Left colon (tissue), 2 donors: ENCODE measurements at regions not wholly inside any gene's neighbourhood (a gene's known extent, or its start where the extent isn't known, plus 50 kb on each side); places are given as distances from the start of the nearest gene placed in this dataset.
A peak's percentile ranks its signal among the peaks of the same experiment; 100 is the strongest.
"Not testable (repeated sequence)": the region's sequence is repeated elsewhere in the genome, so short reads cannot be mapped to it uniquely, and the experiment has no call there.

Experiments used
- ATAC-seq: fragments of 200-7000 bp; cut with Tn5 transposase; one replicate; pipeline ENCODE4 v1.9.1; 2020; ENCODE audit warnings: mild to moderate bottlenecking, moderate library complexity
- DNase-seq, 2 donors: peaks; one replicate each; pipeline ENCODE4 v3.0.0-alpha.2; 2020
- intact Hi-C, 2 donors: fragments of 100-400 bp; cut with DNase I in 1 of 2; cut with micrococcal nuclease in 1 of 2; formaldehyde crosslinking; loops; one replicate each; pipeline versions ENCODE4 v1.11.2 to v1.14.0; 2022; cut with DNase I, micrococcal nuclease
- donor health status: DM: no; HTN: no; CAD: no.
- donor health status: DM: yes; HTN: yes; CAD: no.

DNA sequence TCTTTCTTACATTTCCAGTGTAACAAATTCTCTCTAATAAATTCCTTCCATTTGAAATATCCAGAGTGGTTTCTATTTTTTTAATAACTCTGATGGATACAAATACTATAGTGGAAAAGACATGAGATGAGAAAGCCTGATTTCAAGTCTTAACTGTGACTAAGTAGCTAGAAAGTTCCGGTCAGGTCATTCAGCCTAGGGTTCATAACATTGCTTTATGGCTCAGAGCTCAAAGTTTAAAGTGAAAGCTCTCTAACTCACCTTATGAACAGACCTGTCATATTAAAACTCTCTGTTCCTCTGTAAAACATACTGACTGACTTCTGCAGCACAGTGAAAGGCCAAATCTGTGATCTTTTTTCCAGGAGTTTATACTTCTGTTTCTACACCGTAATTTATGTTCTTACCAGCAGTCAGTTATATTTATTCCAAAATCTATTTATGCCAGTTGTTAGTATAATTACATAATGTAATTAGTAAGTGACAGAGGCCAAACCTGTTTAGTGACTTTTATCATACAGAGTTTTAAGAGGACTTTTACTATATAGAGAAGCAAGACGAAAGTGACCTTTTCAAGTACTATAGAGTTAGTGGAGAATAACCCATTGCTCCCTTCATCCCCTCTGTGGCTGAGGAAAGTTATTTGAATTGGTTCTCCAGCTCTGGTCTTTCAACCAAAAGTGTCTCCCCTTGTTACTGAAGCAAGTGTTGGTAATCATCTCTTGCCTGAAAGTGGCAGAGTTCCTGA lies 118.8 kb upstream of the PDE1A start:
- ATAC-seq: peak; percentile 96
- no peak for DNase-seq
- intact Hi-C loops: no loop called here

DNA sequence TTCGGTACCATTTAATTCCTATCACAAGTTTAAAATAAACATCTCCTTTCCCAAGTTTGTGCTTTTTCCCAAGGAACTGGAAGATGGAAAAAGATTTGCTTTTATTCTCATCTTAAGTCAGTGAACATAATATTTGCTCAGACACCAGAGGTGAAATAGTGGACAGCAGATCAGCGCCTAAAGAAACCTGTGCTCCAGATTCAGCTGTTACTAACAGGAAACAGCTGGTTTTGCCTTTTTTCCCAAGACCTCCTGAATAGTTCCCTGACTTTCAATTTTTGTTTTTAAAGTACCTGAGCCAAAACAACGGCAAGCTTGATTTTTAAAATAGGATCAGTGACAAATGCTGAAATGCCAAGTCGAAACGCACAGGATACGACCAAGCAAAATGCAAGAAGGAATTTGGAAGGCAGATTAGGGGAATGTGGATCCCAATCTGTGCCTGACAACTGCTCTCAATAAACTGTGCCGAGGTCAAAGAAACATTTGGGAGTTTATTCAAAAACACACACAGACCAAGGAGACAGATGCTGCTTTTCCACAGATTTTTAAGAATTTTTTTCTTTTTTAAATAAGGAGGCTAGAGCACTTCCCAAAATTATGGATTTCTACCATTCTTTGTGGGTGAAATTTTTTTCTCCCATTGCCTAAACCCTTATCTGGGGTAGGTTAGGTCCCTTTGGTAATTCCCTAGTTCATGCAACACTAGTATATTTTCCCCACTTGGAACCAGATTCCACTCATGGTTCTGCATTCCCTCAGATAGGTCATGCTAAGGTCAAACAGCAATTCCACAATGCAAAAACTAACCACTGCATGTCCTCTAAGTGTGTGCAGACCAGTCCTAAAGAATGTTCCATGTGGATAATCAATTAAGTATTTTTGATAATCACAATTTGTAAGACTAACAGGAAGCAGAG lies 121.5 kb upstream of the PDE1A start:
- intact Hi-C loops: no loop called here
- no peak for ATAC-seq
- no peak for DNase-seq

DNA sequence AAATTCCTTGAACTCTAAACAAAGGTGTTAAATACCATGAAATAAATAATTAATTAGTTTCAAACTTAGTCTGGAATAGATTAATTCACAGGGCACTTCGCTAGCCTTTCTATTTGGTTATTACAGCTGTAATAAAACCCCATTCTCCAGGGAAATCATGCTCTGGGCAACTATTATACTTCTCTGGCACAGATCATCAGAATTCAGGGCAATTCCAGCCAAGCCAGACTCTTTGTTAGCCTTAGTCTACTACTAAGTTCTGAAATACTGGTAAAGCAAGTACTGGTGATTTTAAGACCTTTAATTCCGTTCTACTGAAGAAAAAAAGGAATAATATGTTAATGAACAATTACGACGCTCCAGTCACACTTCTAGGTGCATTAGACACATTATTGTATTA lies 123.4 kb upstream of the PDE1A start:
- DNase-seq: no peak
- ATAC-seq: no peak
- intact Hi-C loops: no loop called here

DNA sequence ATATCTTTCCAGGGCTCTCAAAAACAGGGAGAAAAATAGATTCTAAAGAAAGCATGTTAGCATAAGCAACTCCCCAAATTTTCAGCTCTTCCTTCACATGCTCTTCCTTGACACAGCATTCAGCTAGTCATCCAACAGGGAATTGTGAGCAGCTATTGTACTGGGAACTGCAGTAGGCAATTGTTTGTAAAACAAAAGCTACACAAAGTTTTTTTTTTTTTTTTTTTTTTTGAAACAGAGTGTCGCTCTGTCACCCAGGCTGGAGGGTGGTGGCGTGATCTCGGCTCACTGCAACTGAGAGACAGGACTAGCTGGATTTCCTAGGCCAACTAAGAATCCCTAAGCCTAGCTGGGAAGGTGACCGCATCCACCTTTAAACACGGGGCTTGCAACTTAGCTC lies 125.4 kb upstream of the PDE1A start:
- ATAC-seq, DNase-seq, intact Hi-C loops: not testable (repeated sequence)

DNA sequence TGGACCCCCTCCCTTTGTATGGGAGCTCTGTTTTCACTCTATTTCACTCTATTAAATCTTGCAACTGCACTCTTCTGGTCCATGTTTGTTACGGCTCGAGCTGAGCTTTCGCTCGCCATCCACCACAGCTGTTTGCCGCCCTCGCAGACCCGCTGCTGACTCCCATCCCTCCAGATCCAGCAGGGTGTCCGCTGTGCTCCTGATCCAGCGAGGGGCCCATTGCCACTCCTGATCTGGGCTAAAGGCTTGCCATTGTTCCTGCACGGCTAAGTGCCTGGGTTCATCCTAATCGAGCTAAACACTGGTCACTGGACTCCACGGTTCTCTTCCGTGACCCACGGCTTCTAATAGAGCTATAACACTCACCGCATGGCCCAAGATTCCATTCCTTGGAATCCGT lies 125.9 kb upstream of the PDE1A start:
- intact Hi-C loops, DNase-seq, ATAC-seq: not testable (repeated sequence)

DNA sequence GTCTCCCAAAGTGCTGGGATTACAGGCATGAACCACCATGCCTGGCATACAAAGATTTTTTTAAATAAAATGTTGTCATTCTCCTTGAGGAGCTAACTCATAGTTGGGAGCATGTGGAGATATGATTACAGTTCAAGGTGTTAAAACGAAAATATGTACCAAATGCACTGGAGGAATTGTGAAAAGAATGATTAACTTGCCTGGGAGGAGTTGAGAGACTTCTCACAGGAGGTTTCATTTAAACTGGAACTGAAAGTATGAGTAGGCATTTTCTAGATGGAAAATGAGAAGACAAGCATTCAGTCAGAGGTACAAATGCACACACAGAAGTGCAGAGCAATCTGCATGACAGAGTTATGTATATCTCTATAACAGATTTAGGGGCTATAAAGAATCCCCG lies 126.6 kb upstream of the PDE1A start:
- DNase-seq (no peak), ATAC-seq (no peak)
- intact Hi-C loops: no loop called here

DNA sequence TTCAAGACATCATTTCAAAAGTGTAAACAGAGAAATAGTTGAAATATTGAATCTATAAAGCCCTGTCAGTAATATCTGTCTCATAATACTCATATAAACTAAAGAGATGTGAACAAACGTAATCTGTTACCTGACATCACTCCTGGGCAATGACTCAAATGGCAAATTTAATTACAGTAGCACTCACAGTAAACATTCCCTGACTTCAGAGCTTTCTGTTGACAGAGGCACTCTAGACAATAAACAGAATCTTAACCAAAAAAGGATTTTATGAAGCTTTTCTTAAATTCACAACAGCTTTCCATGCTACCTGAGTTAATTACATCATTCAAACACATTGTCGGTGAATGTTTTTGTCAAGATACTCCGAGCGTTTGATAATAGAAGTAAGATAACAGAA lies 128.1 kb upstream of the PDE1A start:
- intact Hi-C loops: no loop called here
- no peak for DNase-seq
- no peak for ATAC-seq

DNA sequence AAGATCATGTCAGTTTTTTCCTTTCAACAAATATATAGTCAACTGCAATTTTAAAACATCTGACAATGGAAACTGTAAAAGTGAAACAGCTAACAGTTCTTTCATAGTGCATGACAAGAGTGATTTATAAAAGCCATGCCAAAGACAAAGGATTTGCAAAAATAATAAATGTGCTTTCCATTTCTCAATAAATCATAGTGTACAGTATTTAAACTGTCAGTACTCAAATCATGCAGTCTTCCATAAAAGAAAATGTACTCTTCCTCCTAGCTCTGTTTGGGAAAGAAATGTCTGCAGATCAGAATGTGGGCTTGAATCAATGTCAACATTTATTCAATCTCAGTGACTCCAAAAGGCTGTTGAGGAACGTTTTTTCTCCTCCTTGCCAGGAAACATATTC lies 131.7 kb upstream of the PDE1A start:
- DNase-seq (no peak), ATAC-seq (no peak)
- intact Hi-C loops: no loop called here

DNA sequence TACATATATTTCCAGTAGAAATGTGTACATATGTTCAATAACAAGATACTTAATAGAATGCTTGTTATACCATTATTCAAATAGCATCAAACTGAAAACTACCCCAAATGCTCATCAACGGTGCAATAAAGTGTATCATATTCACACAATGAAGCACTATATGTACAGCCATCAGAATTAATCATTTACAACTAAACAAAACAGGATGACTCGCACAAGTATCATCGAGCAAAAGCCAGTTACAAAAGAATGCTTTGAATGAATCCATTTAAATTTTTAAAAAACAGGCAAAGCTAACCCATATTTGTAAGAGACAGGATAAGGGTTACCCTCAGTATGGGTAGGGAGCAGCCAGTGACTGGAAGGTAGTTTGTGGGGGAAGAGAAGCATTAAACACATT lies 132.8 kb upstream of the PDE1A start:
- intact Hi-C loops: no loop called here
- DNase-seq (no peak), ATAC-seq (no peak)

DNA sequence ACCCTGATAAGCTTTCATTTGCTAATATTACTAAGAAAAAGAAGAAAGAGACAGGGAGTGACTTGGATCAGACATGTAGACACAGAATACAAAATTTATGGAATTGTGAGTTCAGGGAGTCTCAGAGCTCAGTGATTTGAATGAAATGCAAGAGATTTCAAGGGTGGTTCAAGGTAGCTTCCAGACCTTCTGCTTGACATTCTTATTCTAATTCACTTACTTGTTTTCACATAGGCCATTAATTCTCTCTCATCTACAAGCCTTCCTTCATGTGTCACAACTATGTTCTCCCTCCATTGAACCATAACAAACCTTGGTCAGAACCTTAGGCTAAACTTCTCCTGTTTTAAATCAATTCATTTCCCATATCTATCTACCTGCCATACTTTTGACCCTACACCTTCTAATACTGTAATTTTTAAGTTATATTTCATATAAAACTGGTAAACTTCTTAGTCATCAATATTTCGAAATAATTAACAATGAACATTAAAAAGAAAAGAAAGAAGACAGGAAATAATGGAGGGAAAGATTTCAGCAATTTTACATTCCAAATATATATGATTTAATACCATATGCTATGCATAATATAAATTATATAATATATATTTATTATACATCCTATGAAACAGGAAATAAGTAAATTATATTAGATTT lies 139.2 kb upstream of the PDE1A start:
- no peak for ATAC-seq
- intact Hi-C loops: no loop called here
- DNase-seq: no peak

DNA sequence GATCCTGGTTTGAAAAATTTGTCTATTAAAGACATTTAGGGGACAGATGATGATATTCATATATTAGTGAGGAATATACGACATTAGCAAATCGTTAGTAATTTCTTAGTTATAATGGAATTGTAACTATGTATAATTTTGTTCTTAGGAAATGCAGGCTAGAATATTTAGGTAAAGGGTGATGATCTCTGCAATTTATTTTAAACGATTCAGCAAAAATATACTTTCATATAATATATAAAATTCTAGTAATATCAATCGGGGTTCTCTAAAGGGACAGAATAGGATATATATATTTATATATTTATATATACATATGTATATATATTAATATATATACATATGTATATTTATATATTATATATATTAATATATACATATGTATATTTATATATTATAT lies 142.5 kb upstream of the DNAJC10 start:
- intact Hi-C loops: no loop called here
- DNase-seq (no peak), ATAC-seq (no peak)

DNA sequence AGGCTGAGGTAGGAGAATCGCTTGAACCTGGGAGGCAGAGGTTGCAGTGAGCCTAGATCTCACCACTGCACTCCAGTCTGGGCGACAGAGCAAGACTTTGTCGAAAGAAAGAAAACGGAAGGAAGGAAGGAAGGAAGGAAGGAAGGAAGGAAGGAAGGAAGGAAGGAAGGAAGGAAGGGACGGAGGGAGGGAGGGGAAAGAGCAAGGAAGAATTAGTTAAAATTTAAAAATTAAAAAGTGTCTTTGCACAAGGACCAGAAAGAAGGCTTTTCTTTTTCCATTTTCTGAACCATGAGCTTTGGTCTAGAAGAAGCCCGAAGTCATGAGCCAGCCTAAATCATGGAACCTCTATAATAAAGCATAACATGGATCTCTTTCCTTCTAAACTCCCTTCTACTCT lies 138.2 kb upstream of the DNAJC10 start:
- intact Hi-C loops: no loop called here
- no peak for DNase-seq
- ATAC-seq: no peak

DNA sequence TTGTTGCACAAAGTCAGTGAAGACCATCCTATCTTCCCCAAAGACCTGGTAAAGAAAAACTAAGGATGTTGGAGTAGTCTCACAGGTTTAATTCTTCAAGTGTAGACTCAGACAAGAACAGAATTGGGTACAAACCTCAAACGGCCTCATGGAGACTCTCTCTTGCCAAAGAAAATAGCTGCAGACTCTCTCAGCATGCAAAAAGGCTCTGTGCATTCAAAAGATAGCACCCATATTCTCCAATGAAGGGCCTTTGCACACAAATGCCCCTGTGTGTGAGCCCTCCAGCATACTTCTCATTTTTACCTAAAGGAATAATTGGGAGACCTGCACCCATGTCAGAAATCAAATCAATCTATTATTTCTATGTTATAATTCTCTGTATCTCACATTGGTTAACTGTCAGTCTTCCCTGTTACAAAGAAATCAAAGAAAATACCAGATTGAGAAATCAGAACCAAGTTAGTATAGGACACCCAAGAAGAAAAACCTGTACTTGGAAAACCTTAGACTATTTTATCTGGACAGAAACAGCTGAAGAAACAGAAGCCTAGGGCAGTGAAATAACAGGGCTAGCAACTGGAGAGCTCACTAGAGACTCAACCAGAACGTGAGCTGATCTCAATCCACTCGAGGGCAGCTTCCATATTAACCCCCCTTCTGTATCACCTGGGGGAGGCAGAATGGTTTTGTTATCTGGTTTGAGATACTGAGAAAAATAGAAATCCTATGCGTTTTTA lies 134.7 kb upstream of the DNAJC10 start:
- DNase-seq (no peak), ATAC-seq (no peak)
- intact Hi-C loops: no loop called here

DNA sequence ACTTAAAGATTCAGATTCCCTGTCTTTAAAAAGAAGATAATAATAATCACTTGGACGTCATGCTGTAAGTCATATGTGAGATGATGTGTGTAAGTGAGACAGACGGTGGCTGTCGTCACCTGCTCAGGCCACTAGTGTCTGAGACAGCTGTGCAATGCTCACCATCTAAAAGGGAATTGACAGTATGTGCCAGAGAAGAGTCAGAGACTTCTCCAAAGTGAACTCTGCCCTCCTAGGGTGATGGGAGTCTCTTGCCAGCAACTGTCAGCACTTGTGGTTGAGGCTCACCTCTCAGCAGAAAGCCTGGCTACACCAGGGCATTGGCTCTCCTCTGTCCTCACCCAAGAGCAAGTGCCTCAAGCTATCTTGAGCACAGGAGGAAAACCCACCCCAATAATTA lies 131.6 kb upstream of the DNAJC10 start:
- intact Hi-C loops: no loop called here

DNA sequence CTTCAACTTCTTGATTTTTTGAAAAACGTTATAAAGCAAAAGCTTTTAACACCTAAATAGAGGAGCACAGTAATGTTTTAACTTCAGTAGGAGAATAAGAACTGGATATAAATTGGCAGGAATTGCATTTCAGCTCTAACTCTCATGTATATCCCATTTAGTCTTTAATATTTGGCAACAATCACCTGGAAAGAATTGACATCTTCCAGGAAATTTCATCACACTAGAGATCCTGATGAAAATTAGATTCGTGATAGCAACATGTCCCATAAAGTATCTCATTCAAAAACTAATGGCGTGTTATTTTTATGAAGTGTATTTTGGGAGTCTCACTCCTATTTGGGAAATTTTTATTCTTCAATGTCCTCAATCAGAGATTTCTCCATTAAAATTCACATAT lies 131.1 kb upstream of the DNAJC10 start:
- ATAC-seq: no peak
- DNase-seq: no peak
- intact Hi-C loops: no loop called here

More for the DNA sequence above, 131.6 kb upstream of the DNAJC10 start:
- ATAC-seq (no peak), DNase-seq (no peak)

DNA sequence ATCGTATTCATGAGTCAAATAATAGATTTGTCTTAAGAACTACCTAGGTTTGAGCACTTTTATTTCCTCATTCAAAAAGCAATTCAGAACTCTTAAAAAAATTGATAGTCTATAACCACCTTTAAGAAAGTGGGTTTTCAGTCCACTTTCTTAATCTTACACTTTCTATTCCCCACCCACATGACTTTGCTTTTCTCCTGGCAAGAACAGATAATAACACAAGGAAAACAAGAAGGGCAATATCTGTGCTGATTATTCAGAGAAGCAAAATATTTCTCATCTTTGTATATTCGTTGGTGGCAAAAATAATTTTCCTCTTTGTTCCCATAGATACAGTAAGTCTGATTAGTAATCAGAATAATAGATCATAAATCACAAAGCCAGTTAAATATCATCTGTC lies 130.6 kb upstream of the DNAJC10 start:
- intact Hi-C loops: no loop called here
- DNase-seq: no peak
- ATAC-seq: no peak

DNA sequence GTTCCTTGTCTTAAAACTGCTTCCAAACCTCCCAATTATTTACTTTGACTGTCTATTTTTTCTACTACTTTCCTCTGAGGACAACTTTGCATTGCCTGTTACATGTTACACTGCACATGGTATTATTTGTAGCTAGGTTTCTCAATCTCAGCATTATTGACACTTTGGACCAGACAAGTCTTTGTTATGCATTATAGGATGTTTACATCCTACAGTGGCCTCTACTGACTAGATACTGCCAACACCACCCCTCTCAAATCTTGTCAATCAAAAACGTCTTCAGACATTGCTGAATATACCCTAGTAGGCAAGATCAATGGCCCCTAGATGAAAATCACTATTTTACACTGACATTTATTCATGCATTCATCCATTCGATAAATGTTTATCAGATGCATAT lies 129.6 kb upstream of the DNAJC10 start:
- intact Hi-C loops: no loop called here
- ATAC-seq: no peak
- DNase-seq: no peak

DNA sequence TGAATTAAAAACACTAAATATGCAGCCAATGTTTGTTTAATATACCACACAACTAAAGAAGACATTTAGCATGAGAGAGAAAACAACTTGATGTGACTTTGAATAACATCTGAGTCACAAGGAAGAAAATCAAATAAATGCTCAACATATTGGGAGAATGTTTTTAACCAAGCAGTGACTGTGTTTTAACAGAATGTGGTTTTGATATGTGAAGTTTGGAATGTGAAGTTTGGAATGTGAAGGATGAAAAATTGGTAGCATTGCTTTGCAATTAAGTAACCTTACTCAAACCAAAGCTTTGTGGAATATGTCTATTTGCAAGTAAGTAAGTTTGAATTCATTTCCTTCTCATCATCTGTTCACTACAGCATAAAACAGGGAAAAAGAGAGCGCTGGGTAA lies 128.2 kb upstream of the DNAJC10 start:
- ATAC-seq: no peak
- no peak for DNase-seq
- intact Hi-C loops: no loop called here

DNA sequence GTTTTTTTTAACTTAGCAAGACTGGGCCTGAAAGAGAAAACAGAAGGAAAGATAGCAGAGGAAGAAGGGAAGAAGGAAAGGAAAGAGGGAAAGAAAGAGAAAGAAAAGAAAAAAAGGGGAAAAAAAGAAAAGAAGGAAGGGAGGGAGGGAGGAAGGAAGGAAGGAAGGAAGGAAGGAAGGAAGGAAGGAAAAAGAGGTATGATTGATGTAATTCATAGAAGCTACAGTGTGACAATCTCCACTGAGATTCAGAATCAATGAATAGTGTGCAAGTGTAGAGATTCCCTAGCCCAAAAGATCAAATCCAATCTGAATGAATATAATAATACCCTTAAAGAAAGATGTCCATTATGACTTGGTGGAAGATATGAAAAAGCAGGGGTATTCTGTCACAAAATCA lies 126.9 kb upstream of the DNAJC10 start:
- no peak for DNase-seq
- ATAC-seq: no peak
- intact Hi-C loops: no loop called here
